ENCODE measurements at regions not wholly inside any gene's neighbourhood (a gene's known extent, or its start where the extent isn't known, plus 50 kb on each side); places are given as distances from the start of the nearest gene placed in this dataset.

GRCh38 chr20:6636209-6637159, 131.0 kb upstream of the BMP2 start:
- DNase-seq: no peak
- peak; percentile 35; the same call in 1 of the 2 replicates for TF ChIP-seq CTCF (IDR thresholded peaks at IDR 0.05)
- no peaks in the 10 kb centered on the region for H3K4me1 Mint-ChIP-seq (ENCODE audit: low read depth)
- H3K36me3 Mint-ChIP-seq (ENCODE audit: low read depth): peaks cover 4% of the 10 kb centered on the region; the same call in 1 of the 2 replicates
- H3K9me3 Mint-ChIP-seq: peaks cover 60% of the 10 kb centered on the region
- peaks cover 2% of the 10 kb centered on the region; the same call in 1 of the 2 replicates for H3K27me3 Mint-ChIP-seq (ENCODE audit: insufficient read depth)
- H3K27ac Mint-ChIP-seq: no peak overlapping the region
- H3K4me3 Mint-ChIP-seq: no peak overlapping the region

- Mint-ChIP-seq H3K4me3 (no peak overlapping the region), H3K9me3 (peaks cover 52% of the 10 kb centered on the region), H3K27me3 (ENCODE audit: insufficient read depth) (peaks cover 2% of the 10 kb centered on the region; the same call in 1 of the 2 replicates), H3K27ac (no peak overlapping the region), H3K4me1 (ENCODE audit: low read depth) (no peaks in the 10 kb centered on the region), H3K36me3 (ENCODE audit: low read depth) (no peaks in the 10 kb centered on the region)
- no peak for DNase-seq
- TF ChIP-seq CTCF (IDR thresholded peaks at IDR 0.05): no peak
These were observed 132.3 kb upstream of the BMP2 start for GRCh38 chr20:6635034-6635736.

GRCh38 chr20:6632187-6632586, 135.3 kb upstream of the BMP2 start:
- H3K9me3 Mint-ChIP-seq: peaks cover 55% of the 10 kb centered on the region
- H3K4me1 Mint-ChIP-seq (ENCODE audit: low read depth): no peaks in the 10 kb centered on the region
- TF ChIP-seq CTCF (IDR thresholded peaks at IDR 0.05): no peak
- H3K36me3 Mint-ChIP-seq (ENCODE audit: low read depth): no peaks in the 10 kb centered on the region
- no peak overlapping the region for H3K4me3 Mint-ChIP-seq
- DNase-seq: no peak
- H3K27me3 Mint-ChIP-seq (ENCODE audit: insufficient read depth): no peaks in the 10 kb centered on the region
- H3K27ac Mint-ChIP-seq: no peak overlapping the region

- H3K27me3 Mint-ChIP-seq (ENCODE audit: insufficient read depth): no peaks in the 10 kb centered on the region
These were observed 137.0 kb upstream of the BMP2 start for GRCh38 chr20:6630514-6630913.

GRCh38 chr20:6629564-6629963, 137.9 kb upstream of the BMP2 start:
- no peak for TF ChIP-seq CTCF (IDR thresholded peaks at IDR 0.05)
- peaks cover 45% of the 10 kb centered on the region for H3K9me3 Mint-ChIP-seq

More at GRCh38 chr20:6630514-6630913, 137.0 kb upstream of the BMP2 start:
- Mint-ChIP-seq H3K36me3 (ENCODE audit: low read depth) (no peaks in the 10 kb centered on the region), H3K4me1 (ENCODE audit: low read depth) (no peaks in the 10 kb centered on the region), H3K27ac (no peak overlapping the region), H3K4me3 (no peak overlapping the region), H3K9me3 (peaks cover 52% of the 10 kb centered on the region)
- TF ChIP-seq CTCF (IDR thresholded peaks at IDR 0.05): no peak
- DNase-seq: no peak

More at GRCh38 chr20:6629564-6629963, 137.9 kb upstream of the BMP2 start:
- DNase-seq: no peak
- Mint-ChIP-seq H3K36me3 (ENCODE audit: low read depth) (no peaks in the 10 kb centered on the region), H3K4me3 (no peak overlapping the region), H3K27ac (no peak overlapping the region), H3K27me3 (ENCODE audit: insufficient read depth) (no peaks in the 10 kb centered on the region), H3K4me1 (ENCODE audit: low read depth) (no peaks in the 10 kb centered on the region)

Data from HFFc6 (cell line).